ENCODE measurements at regions not wholly inside any gene's neighbourhood (a gene's known extent, or its start where the extent isn't known, plus 50 kb on each side); places are given as distances from the start of the nearest gene placed in this dataset.

- Histone ChIP-seq H3K4me2 (no peak overlapping the region), H4K20me1 (replicated peaks; ENCODE audit: insufficient read depth) (no peaks in the 10 kb centered on the region), H3K4me1 (ENCODE audit: insufficient read depth) (no peaks in the 10 kb centered on the region), H3K4me3 (no peak overlapping the region), H3K9me2 (ENCODE audit: insufficient read depth) (0 out of 2 replicates have a peak, but pooled peaks cover 5% of the 10 kb centered on the region), H3K36me3 (ENCODE audit: insufficient read depth) (no peaks in the 10 kb centered on the region), H3K27me3 (ENCODE audit: insufficient read depth) (no peaks in the 10 kb centered on the region), H2AFZ (peak overlapping the region; percentile 60), H3F3A (replicated peaks; ENCODE audit: low read depth) (no peaks in the 10 kb centered on the region), H3K79me2 (replicated peaks; ENCODE audit: insufficient read depth) (no peaks in the 10 kb centered on the region), H3K27ac (ENCODE audit: low read depth) (no peak overlapping the region)
- Mint-ChIP-seq H3K4me3 (no peak overlapping the region), H3K4me1 (no peaks in the 10 kb centered on the region; the same call in 2 of the 3 replicates), H3K27ac (no peak overlapping the region), H3K9me3 (no peaks in the 10 kb centered on the region), H3K27me3 (ENCODE audit: insufficient read depth, low read depth, poor library complexity) (no peaks in the 10 kb centered on the region), H3K36me3 (ENCODE audit: low read depth) (no peaks in the 10 kb centered on the region)
- TF ChIP-seq CREB1 (CRISPR knock-in tag; IDR thresholded peaks at IDR 0.05; ENCODE audit: low read depth), result no peak
- no peak for TF ChIP-seq EZH2phosphoT487 (IDR thresholded peaks at IDR 0.05; ENCODE audit: unreplicated experiment)
- no peak for TF ChIP-seq EZH2 (IDR thresholded peaks at IDR 0.05; ENCODE audit: low read depth, unreplicated experiment)
- no peak for TF ChIP-seq POLR2AphosphoS5 (IDR thresholded peaks at IDR 0.05; ENCODE audit: low read depth)
- no peak for TF ChIP-seq ZNF114 (CRISPR knock-in tag; IDR thresholded peaks at IDR 0.05)
- TF ChIP-seq, protein P1, sequence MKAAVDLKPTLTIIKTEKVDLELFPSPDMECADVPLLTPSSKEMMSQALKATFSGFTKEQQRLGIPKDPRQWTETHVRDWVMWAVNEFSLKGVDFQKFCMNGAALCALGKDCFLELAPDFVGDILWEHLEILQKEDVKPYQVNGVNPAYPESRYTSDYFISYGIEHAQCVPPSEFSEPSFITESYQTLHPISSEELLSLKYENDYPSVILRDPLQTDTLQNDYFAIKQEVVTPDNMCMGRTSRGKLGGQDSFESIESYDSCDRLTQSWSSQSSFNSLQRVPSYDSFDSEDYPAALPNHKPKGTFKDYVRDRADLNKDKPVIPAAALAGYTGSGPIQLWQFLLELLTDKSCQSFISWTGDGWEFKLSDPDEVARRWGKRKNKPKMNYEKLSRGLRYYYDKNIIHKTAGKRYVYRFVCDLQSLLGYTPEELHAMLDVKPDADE (IDR thresholded peaks at IDR 0.05), result no peak
- no peak for TF ChIP-seq ZNF462 (CRISPR knock-in tag; IDR thresholded peaks at IDR 0.05)
- TF ChIP-seq STAT1 (IDR thresholded peaks at IDR 0.05; ENCODE audit: unreplicated experiment), result no peak
- no peak for TF ChIP-seq REST (IDR thresholded peaks at IDR 0.05; ENCODE audit: unreplicated experiment)
- TF ChIP-seq CTCF (conservative IDR thresholded peaks at IDR 0.05; ENCODE audit: low read depth in 2 of 2), result no peak
- no peak for TF ChIP-seq JUNB (IDR thresholded peaks at IDR 0.05; ENCODE audit: unreplicated experiment)
- no peak for TF ChIP-seq NANOG (IDR thresholded peaks at IDR 0.05; ENCODE audit: borderline replicate concordance)
- ATAC-seq (no peak), DNase-seq (ENCODE audit: low spot score) (no peak)
These were observed 60.2 kb upstream of the TMEM244 start for GRCh38 chr6:129921169-129921817.
